GM18873 (cell line): ENCODE measurements at regions not wholly inside any gene's neighbourhood (a gene's known extent, or its start where the extent isn't known, plus 50 kb on each side); places are given as distances from the start of the nearest gene placed in this dataset.

Experiments used
- ATAC-seq: cut with Tn5 transposase; IDR thresholded peaks from one replicate; pipeline ENCODE4 v1.9.1; 2021; ENCODE audit warnings: mild to moderate bottlenecking, moderate library complexity, moderate number of reproducible peaks; ENCODE audit not compliant: unreplicated experiment, low FRiP score

DNA sequence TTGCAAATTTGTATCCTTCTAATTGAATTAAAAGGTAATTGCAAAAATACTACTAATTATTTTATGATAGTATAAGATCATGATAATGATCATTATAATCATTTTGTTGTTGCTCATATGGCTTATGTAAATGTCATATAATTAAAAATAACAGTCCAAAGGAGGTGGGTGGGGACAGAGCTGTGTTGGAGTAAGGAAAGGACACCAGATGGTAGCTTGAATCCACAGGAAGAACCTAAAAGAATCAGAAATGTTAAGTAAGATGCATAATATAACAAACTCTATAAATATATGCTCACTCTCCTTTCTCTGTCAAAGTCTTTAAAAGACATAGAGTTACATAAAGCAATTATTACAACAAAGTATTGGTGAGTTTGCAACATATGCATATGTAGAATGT, 650.7 kb upstream of the HS6ST1 start:
- ATAC-seq = no peak

DNA sequence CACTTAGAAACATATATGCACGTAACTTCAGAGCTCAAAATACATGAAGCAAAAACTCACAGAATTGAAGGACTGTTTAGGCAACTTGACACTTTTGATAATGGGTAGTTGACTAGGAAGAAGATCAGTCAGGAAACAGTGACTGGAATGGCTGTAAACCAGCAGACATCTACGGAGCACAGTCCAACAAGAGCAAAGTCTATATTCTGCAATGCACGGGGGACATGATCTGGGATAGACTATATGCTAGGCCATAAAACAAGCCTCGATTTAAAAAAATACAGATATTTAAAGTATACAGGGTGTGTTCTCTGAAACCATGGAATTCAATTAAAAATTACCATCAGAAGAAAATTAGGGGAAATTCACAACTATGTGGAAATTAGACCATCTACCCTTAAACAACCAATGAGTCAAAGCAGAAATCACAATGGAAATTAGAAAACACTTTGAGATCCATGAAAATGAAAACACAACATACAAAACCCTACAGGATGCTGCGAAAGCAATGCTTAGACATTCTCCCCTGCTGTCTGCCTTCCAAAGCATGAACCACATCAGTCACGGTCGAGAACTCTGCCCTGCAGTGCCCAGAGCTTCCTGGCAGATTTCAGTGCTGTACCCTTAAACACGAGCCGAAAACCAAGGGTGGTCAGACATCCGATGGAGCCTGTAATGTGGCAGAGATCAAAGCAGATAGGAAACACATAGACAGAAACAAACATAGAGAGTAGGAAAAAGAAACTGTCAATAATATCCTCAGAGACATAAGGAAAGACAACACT, 651.9 kb upstream of the HS6ST1 start:
- no peak for ATAC-seq

DNA sequence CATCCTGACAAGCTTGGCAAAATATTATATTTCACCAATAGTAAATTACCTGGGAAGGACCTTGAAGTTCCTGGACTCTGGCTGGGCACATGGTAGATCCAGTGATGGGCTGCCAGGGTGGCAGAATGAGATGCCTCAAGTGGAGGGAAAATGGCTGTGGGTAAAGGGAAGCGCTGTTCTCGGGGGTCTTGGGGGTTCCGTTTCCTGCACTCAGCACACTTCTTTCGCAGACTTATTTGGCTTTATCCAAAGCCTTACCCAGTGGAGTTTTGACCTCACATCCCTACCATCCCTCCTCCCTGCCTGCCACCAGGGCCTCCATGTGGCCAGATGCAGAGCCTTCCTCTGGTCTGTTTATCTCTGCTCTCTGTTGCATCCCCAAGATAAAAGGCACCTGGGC, 654.9 kb upstream of the HS6ST1 start:
- no peak for ATAC-seq

DNA sequence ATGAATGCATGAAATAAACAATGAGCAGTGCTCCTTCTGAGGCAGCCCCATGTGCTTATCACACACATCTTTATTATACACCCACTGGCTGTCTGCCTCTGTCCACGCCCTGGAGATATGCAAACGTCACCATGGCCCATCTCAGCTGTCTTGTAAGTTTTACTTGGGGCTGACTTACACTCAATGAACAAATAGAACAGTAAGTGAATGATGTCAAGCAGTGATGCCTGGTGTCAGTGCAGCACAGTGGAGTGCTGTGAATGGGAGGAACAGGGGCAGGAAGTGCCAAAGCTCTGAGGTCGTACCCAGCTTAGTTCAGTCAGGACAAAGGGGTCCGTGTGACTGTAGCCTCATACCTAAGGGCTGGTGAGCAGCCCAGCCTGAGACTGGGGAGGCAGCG, 659.5 kb upstream of the HS6ST1 start:
- no peak for ATAC-seq

DNA sequence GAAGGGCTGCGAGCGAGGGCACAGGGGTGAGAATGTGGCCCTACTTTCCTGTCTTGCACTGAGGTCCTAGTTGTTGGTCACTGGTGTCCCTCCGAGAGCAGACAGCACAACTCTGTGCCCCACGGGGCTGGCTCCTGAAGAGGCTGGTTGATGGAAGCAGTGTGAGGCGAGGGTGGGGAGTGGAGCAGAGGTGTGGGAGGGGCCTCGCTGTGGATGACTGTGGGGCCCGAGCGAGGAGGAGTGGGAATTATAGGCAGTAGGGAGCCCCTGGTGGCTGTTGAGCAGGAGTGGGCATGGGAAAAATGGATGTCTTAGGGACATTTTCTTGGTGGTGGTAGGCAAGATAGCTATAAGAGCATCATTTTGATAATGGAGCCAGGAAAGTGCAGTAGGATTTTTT, 660.5 kb upstream of the HS6ST1 start:
- no peak for ATAC-seq

DNA sequence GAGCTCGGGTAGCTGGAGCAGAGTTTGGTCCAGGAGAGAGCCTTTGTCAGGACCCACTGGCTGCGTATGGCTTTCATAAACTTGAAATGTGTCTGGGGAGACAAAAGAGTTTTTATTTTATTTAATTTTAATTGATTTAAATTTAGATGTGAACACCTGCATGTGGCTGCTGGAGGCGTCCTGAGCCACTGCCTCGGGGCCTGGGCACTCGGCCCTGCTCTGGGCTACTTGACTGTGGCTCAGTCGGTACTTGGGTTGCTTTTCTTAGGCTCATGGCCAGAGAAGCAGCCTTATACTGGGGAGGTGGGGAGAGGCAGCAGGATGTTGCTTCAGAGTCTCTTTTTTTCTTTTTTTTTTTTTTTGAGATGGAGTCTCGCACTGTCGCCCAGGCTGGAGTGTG, 661.8 kb upstream of the HS6ST1 start:
- ATAC-seq = no peak

DNA sequence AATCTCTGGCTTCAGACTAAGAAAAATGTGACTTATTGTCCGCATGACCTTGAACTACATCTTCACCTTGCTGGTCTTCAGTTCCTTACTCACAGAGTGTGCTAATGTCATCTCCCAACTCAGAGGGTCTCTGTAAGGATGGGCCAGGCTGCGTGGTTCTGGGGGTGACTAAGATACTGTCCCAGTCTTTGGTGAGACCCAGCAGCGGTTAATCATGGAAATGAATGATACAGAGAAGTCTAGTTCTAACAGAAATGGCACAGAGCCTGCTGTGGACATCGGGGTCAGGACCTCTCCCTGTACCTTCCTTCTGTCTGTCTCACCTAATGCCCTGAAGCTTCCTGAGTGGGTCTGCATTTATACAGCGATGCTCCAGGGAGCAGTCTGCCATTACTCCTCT, 662.7 kb upstream of the HS6ST1 start:
- ATAC-seq = no peak

DNA sequence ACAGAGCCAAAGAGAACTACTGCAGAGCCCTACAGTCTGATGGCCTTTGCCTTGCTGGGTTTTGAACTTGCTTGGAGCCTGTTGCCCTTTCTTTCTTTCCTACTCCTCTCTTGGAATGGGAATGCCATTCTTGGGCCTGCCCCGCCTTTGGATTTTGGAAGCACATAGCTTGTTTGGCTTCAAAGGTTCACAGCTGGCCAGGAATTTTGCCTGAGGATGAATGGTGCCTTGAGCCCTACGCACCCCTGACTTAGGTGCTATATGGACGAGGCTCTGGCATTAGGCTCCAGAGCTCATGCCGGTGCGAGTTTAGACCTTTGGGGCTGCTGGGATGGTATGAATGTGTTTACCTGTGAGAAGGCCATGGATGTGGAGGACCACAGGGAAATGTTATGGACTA, 663.3 kb upstream of the HS6ST1 start:
- no peak for ATAC-seq

DNA sequence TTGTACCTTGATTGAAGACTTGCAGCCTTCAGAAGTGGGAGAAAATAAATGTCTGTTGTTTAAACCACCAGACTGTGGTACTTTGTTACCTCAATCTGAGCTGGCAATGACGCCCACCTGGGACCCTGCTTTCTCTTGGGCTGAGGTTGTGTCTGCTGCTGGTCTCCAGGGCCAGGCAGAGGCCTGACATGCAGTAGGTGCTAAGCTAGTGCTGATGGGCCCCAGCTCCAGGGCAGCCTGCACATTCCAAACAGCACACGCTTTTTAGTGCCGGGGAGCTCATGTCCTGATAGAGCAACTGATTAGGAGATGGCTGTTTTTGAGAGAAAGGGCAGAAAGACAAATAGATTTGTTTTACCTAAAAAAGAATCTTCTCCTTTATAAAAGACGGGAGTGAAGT, 664.0 kb upstream of the HS6ST1 start:
- no peak for ATAC-seq

DNA sequence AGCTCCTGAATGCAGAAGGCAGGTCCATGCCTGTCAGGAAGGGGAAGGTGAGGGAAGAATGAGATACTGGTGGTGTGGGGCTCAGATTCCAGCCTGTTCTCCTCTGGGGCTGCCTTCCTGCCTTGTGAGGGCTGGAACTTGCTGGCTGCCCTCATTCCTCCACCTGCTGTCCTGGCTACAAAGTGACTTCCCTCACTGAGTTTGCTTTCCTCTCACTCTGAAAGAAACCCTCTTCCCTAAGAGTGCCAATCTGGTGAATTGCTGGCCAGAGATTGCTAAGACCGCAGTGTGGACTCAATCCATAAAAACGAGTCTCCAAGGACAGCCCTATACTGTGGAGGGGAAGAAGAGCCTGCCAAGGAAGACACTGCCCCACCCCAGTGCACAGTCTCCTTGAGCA, 664.4 kb upstream of the HS6ST1 start:
- ATAC-seq = no peak

DNA sequence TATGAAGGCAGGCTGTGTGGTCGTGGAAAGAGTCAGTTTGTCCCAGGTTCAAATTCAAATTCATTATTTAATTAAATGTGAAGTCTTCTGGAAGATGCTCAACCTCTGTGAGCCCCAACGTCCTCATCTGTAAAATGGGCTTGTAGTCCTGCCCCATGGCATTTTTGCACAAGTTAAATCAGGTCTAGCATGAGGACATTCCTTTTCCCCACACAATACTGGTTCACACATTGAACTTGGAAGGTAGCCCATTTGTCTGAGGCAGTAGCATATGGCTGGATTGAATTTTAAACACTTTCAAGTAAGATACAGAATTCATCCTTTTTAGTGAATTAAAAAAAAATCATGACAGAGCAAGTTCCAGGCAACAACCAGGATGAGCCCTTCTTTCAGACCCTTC, 665.4 kb upstream of the HS6ST1 start:
- no peak for ATAC-seq

DNA sequence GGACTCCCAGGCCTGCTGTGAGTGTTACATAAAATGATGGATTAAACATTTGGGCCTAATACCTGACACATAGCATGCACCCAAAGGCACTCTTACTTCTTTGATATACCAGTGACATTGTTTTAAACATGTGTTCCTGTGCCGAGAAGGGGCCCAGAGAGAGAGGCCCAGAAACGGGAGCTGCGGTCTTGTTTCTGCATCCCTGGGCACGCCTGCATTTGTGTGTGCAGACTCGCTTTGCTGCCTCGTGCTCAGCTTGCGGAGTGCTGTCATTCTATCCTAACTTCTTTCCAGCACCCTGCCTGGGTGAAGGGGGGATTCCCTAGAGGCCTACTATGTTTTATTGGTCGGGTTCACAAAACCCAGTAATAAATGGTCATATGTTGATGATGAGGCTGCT, 666.2 kb upstream of the HS6ST1 start:
- ATAC-seq = no peak

DNA sequence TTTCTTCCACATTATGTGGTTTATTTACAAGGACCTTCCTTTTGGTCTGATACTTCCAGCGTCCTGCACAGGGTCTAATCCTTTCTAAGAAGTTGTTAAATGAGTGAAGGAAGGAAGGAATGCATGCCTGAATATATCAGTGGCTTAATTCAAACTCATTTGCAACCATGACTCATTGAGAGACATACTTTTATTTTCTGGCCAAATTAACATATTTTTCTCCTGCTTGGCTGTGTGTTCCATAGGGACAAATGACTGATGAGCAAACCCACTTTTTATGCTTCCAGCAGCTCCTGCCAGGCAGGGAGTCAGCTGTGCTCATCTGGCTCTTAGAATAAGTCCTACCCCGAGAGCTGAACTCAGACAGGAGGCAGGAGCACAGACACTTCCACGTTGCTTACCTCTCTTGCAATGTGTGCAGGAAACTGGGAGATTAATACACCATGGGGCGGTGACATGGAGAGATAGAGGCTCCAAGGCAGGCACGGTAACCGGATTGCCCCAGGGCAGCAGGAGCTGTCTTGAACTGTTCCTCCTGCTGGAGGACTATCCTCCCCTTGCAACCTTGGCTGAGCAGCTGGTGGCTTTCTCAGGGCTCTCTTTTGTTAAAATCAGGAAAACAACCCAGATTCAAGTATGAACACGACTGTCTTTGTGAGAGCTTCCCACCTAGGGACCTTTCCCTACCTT, 667.5 kb upstream of the HS6ST1 start:
- no peak for ATAC-seq

DNA sequence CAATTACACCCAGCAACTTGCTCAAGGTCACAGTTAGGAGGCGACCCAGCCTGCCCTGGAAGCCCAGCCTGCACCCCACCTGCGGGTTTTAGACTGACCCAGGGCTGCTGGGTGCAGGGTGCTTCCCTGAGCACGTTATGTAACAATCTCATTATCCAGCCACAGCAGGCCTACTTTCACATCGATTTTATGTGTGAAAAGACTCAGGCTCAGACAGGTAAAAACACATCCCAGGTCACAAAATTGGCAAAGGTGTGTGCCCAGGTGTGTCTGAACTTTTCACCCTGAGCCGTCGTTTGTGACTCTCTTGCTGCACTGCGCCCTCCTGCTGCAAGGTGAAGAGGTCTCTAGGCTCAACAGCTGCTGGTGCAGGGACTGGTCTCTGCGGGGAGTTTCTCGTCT, 668.2 kb upstream of the HS6ST1 start:
- no peak for ATAC-seq

DNA sequence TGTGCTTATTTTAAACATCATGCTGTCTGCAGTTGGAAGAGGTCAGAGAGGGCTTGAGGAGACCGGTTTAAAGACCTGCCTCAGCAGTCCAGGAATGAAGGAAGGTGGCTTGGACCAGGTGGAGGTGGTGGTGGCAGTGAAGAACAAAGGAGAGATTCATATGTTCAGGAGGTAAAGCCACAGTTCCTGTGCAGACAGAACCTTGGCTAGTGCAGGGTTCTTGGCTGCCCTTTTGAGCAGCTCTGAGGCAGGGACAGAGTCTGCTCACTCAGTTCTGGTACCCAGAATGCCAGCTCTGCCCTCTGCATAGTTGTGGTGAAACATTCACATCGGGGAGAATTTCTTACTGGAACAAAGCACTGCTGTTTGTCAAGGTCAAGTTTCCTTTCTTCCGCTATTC, 669.7 kb upstream of the HS6ST1 start:
- ATAC-seq = no peak

DNA sequence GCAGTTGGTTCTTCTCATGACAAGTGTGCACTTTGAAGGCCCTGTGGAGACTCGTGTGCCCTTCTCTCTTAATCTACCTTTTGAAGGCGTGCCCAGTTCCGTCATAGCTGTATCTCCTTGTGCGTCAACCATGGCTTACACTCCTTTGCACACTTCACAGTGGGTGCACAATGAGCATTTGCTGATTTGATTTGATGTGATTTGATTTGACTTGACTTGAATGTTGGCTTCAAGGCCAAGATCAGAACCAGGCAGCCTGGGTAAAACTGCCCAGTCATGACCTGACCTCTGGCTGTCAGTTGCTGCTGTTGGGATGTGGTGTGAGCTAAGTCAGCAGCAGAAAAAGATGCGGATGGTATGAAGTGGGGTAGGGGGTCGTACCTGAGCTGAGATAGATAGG, 670.3 kb upstream of the HS6ST1 start:
- no peak for ATAC-seq

DNA sequence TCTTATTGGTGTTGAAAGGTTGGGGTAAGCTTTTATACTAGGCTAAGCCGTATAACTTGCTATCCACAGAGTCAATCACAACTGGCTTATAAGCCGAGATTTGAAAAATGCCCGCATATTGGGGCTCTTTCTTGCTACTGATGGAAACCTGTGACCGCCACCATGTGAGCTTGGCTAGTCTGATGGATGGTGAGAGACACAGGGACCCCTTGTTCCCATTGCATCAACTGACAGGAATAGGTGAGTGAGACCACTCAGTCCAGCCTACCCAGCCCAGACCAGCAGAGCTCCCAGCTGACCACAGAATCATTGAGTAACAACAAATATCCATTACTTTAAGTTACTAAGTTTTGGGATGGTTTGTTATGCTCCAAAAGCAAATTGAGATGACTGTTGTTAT, 676.4 kb upstream of the HS6ST1 start:
- ATAC-seq = no peak

DNA sequence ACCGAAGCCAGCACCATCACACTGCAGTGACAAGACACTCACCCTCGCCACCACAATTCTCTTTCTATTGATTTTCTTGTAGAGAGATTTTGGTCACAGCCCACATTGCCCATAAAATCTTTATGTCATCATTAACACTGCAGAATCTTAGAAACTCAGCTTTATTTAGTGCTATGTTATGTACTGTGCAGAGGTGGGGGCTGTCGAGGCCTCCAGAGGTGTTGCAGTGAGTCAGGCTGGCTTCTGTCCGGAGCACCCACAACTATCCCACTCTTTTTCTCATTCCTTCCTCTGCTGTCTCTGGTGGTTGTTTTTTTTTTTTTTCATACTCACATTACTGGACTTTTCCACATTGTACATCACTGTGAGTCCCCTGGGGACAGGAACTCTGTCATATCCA, 677.4 kb upstream of the HS6ST1 start:
- no peak for ATAC-seq

DNA sequence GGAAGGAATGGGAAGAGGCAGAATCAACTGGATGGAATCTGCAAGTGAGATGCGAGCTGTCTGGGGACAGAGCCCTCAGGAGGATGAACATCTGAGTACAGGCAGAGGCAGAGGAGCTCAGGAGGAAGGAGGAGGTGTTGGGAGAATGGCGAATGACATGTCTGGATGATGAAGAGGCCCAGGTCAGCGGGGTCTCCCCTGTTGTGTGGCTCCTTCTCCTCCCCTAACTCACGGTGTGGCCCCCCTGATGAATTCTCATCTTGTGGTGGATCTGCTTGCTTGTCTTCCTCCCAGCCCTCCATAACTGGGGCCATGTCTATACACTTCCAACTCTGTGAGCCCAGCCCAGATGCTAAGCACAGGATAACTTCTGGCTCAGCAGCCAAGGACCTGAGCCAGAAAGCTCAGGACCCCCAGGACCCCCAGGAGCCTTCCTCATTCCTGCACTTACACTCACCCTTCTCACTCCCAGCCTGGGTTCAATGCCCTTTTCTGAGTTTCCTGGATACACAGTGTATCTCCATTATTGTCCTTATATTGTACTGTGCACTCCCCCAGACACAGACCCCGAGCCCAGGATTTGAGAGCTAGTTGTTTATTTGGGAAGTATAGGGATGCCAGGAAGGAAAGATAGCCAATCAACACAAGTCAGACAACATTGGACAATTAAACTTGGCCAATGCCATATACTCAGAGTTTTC, 678.6 kb upstream of the HS6ST1 start:
- no peak for ATAC-seq

DNA sequence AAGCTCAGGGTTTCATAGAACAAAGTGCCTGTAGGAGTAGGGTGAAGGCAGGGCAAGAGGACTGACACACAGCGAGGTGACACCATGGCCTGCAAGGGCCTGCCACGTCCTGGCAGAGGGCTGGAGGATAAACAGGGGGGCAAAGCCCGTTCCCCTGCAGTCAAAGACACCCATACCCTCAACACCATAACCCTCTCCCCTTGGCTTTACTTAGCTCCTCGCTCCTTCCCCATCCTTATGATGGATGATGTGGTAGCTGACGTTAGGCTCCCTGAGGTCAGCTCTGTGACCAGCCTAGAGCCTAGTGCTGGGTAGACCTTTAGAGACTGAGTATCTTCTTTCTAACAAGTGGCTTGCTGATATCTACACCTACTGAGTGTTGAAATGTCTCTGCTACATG, 683.3 kb upstream of the HS6ST1 start:
- no peak for ATAC-seq

DNA sequence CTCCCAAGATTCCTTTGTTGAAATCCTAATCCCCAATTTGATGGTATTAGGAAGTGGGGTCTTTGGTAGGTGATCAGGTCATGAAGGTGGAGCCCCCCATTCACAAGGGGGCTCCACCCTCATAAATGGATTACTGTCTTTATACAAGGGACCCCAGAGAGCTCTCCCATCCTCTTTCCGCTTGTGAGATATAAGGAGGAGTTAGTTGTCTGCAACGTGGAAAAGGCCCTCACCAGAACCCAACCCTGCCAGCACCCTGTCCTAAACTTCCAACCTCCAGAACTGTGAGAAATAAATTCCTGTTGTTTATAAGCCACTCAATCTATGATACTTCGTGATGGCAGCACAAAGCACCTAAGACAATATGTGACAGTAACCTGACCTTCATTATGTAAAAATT, 684.1 kb upstream of the HS6ST1 start:
- no peak for ATAC-seq

DNA sequence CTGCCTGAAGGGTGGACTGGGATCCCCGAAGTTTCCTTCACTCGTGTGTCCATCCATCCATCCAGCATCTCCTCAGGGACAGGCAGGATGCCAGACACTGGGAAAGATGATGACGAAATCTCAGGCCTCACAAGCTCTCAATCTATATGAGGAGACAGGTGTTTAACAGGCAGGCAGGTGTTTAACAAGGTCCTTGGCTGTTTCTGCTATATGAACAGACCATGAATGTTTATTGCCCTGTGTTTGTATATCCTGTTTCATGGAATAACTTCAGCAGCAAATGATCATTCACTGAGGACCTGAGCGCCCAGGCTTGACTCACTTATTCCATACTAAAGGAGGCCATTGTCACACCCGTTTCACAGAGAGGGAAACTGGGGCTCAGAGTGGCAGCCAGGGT, 685.8 kb upstream of the HS6ST1 start:
- ATAC-seq = no peak
